Breast epithelium (tissue), 4 donors: ENCODE measurements at regions not wholly inside any gene's neighbourhood (a gene's known extent, or its start where the extent isn't known, plus 50 kb on each side); places are given as distances from the start of the nearest gene placed in this dataset.

ENCODE experiments used
- DNase-seq, 2 donors: peaks; one replicate each; pipeline ENCODE4 v3.0.0-alpha.2; 2019; ENCODE audit warnings: low spot score in 2 of 2
- H3K27ac ChIP-seq, 2 donors: fragments of 200-600 bp; sonication (generic) in 1 of 2; one replicate each; pipeline ENCODE4 v1.5.1; 2016 to 2019; ENCODE audit warnings: mild to moderate bottlenecking in 1 of 2
- H3K27me3 ChIP-seq, 2 donors: fragments of 200-600 bp; sonication (generic) in 1 of 2; one replicate each; pipeline versions ENCODE4 v1.5.1 to v1.6.0; 2017 to 2019; ENCODE audit warnings: control low read depth in 1 of 2, mild to moderate bottlenecking in 1 of 2
- H3K36me3 ChIP-seq: fragments of 200-600 bp; one replicate; pipeline ENCODE4 v1.5.1; 2019
- H3K4me1 ChIP-seq, 2 donors: fragments of 200-600 bp; sonication (generic); one replicate each; pipeline ENCODE4 v1.5.1; 2016 to 2019; ENCODE audit warnings: control low read depth in 1 of 2
- H3K4me3 ChIP-seq, 3 donors: fragments of 200-600 bp; sonication (generic); 1 replicate in 2 of 3; 2 replicates in 1 of 3; pipeline ENCODE4 v1.5.1; 2016 to 2019; ENCODE audit warnings: mild to moderate bottlenecking in 3 of 3, moderate library complexity in 2 of 3
- H3K9me3 ChIP-seq, 2 donors: fragments of 200-600 bp; sonication (generic) in 1 of 2; one replicate each; pipeline ENCODE4 v1.5.1; 2016 to 2019; ENCODE audit warnings: control low read depth in 1 of 2
- POLR2A ChIP-seq: fragments of 450-650 bp; IDR thresholded peaks from one replicate; pipeline ENCODE4 v1.6.1; 2016; ENCODE audit warnings: antibody characterized with exemption, mild to moderate bottlenecking, moderate library complexity
- POLR2AphosphoS5 ChIP-seq, 3 donors: sonication (generic); formaldehyde crosslinking; IDR thresholded peaks; one replicate each; pipeline ENCODE4 v1.6.1; 2017; ENCODE audit warnings: antibody characterized with exemption in 3 of 3
- intact Hi-C: fragments of 100-400 bp; cut with DNase I; formaldehyde crosslinking; loops from one replicate; pipeline ENCODE4 v1.15.1; 2023; ENCODE audit warnings: low total_unique reads
- TF ChIP-seq, protein P1 (sequence below), 3 donors: fragments of 450-650 bp; IDR thresholded peaks; one replicate each; pipeline ENCODE4 v1.5.1; 2016 to 2017; ENCODE audit warnings: antibody characterized with exemption in 3 of 3, mild to moderate bottlenecking in 3 of 3, moderate library complexity in 3 of 3

DNA sequence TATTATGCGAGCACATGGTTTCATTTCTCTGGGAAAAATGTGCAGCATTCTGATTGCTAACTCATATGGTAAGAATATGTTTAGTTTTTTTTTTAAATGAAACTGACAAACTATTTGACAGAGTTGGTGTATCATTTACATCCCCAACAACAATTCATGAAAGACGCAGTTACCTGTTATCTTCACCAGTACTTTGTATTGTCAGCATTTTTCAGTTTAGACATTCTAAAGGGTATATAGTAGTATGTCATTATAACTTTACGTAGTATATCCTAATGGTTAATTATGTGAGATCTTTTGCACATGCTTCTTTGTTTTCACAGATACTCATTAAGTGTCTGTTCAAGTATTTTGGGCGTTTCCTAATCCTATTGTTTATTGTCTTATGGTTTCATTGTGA is 891.1 kb upstream of the AGA start:
- Histone ChIP-seq H3K9me3 (no peaks in the 10 kb centered on the region), H3K4me3 (no peak overlapping the region), H3K27me3 (no peaks in the 10 kb centered on the region), H3K27ac (no peak overlapping the region), H3K36me3 (no peaks in the 10 kb centered on the region), H3K4me1 (no peaks in the 10 kb centered on the region)
- DNase-seq, result no peak
- intact Hi-C loops, result no loop called here
- TF ChIP-seq POLR2A (no peak), POLR2AphosphoS5 (IDR thresholded peaks at IDR 0.05) (no peak)
- TF ChIP-seq, protein P1, sequence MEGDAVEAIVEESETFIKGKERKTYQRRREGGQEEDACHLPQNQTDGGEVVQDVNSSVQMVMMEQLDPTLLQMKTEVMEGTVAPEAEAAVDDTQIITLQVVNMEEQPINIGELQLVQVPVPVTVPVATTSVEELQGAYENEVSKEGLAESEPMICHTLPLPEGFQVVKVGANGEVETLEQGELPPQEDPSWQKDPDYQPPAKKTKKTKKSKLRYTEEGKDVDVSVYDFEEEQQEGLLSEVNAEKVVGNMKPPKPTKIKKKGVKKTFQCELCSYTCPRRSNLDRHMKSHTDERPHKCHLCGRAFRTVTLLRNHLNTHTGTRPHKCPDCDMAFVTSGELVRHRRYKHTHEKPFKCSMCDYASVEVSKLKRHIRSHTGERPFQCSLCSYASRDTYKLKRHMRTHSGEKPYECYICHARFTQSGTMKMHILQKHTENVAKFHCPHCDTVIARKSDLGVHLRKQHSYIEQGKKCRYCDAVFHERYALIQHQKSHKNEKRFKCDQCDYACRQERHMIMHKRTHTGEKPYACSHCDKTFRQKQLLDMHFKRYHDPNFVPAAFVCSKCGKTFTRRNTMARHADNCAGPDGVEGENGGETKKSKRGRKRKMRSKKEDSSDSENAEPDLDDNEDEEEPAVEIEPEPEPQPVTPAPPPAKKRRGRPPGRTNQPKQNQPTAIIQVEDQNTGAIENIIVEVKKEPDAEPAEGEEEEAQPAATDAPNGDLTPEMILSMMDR (IDR thresholded peaks at IDR 0.05), result no peak

DNA sequence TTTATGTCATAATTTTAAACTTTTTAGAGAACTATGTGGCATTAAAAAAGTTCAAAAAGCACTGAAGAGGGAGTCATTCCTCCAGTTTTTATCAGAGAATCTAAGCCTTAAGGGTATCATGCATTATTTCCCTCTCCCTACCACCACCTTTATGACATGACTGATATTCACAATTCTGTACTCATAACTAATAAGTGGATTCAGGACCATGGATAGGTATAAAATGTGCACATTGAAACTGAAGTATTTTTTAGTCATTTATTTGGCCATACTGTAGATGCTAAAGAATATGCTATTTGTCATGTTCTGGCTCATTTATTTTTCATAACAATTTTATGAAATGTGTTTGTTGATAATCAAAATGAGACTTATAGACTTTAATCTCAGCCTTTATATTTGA is 897.5 kb upstream of the AGA start:
- DNase-seq, result no peak
- TF ChIP-seq POLR2AphosphoS5 (IDR thresholded peaks at IDR 0.05) (no peak), POLR2A (no peak)
- TF ChIP-seq, protein P1 (IDR thresholded peaks at IDR 0.05), result no peak
- Histone ChIP-seq H3K9me3 (no peaks in the 10 kb centered on the region), H3K36me3 (no peaks in the 10 kb centered on the region), H3K4me3 (no peak overlapping the region), H3K4me1 (no peaks in the 10 kb centered on the region), H3K27ac (no peak overlapping the region), H3K27me3 (no peaks in the 10 kb centered on the region)
- intact Hi-C loops, result no loop called here

DNA sequence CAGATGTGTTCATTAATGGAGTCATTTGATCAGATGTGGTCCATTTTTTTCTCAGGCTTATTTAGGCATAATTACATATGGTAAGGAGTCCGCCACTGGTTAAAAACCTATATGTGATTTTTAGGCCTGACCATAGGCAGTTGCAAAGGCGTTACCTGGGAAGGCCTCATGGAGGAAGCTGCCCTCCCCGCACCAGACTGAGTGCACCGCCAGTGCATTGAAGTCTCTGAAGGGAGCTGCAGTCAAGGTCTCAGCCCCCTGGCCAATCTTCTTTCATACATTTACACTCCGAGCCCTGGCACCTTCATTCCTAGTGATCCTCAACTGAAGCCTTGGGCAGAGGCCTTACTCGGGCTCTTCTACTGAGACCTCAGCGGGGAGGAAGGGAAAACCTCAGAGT is 898.2 kb upstream of the AGA start:
- no peaks in the 10 kb centered on the region for H3K27me3 ChIP-seq
- H3K4me3 ChIP-seq, result no peak overlapping the region
- no peaks in the 10 kb centered on the region for H3K36me3 ChIP-seq
- no peaks in the 10 kb centered on the region for H3K9me3 ChIP-seq
- no peaks in the 10 kb centered on the region for H3K4me1 ChIP-seq
- no peak overlapping the region for H3K27ac ChIP-seq
- DNase-seq, result no peak
- no peak for TF ChIP-seq POLR2AphosphoS5 (IDR thresholded peaks at IDR 0.05)
- TF ChIP-seq POLR2A, result no peak
- TF ChIP-seq, protein P1 (IDR thresholded peaks at IDR 0.05), result no peak
- intact Hi-C loops, result no loop called here

DNA sequence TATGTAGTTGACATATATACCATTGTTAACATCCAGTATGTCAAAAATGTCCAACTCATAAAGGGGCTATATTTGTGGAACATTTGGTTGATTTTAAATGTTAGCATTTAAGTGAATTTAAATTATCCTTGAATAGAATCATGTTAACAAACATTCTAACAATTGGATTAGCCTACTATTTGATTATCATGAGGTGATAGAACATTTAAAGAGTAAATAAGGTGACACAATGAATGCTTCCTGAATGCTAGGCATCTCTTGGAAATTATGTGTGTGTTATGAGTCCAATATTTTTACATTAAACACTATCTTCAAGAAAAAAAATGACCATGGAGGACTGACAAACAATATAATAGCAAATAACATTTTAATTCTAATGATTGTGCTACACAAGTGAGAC is 901.9 kb upstream of the AGA start:
- no peak for DNase-seq
- no peaks in the 10 kb centered on the region for H3K9me3 ChIP-seq
- no peaks in the 10 kb centered on the region for H3K27me3 ChIP-seq
- H3K27ac ChIP-seq, result no peak overlapping the region
- H3K4me3 ChIP-seq, result no peak overlapping the region
- H3K4me1 ChIP-seq, result no peaks in the 10 kb centered on the region
- no peak for TF ChIP-seq POLR2A
- H3K36me3 ChIP-seq, result peaks cover 5% of the 10 kb centered on the region
- intact Hi-C loops, result no loop called here

DNA sequence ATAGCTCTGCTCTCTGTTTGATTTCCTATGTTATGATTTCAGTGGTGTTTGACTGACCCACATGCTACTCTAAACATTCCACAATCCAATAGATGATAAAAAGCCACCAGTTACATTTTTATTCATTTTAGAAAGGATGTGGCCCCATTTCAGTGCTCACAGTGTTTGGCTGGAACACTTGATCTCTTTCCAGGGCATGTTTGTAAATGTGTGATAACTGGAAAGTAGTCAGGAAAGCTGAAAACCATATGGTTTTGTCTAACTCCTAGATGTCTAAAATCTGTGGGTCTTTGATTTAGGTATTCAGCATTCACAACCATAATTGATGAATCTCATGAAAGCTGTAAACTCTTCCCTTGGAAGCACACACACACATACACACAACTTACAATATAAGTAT is 904.9 kb upstream of the AGA start:
- no peak overlapping the region for H3K4me3 ChIP-seq
- intact Hi-C loops, result no loop called here

More for the DNA sequence above, 904.9 kb upstream of the AGA start:
- H3K27ac ChIP-seq, result no peak overlapping the region
- peaks cover 5% of the 10 kb centered on the region for H3K36me3 ChIP-seq
- no peaks in the 10 kb centered on the region for H3K9me3 ChIP-seq
- H3K4me1 ChIP-seq, result no peaks in the 10 kb centered on the region
- H3K27me3 ChIP-seq, result no peaks in the 10 kb centered on the region
- DNase-seq, result no peak
- no peak for TF ChIP-seq POLR2A
- TF ChIP-seq POLR2AphosphoS5 (IDR thresholded peaks at IDR 0.05), result no peak
- TF ChIP-seq, protein P1 (IDR thresholded peaks at IDR 0.05), result no peak
